HCT116 (cell line): ENCODE measurements at regions not wholly inside any gene's neighbourhood (a gene's known extent, or its start where the extent isn't known, plus 50 kb on each side); places are given as distances from the start of the nearest gene placed in this dataset.

Experiments used
- ATAC-seq: fragments of 200-7000 bp; cut with Tn5 transposase; 2 replicates; pipeline ENCODE4 v1.9.1; 2020; ENCODE audit warnings: mild to moderate bottlenecking, moderate library complexity
- BruUV-seq: library from RNA; stranded (reverse); fragments of 400-500 nt; replicated peaks from 2 replicates; lab custom pipeline; 2021; lab: Mats Ljungman, UMichigan
- CTCF ChIA-PET: fragments of 300-600 bp; sonication (Branson Sonifier 250); formaldehyde crosslinking; loops from one replicate; lab custom pipeline; 2021; ENCODE audit warnings: antibody characterized with exemption; lab: Charles Lee
- POLR2A ChIA-PET: fragments of 300-600, 350-600 bp; sonication (Branson Sonifier 250); formaldehyde crosslinking; loops from one replicate; lab custom pipeline; 2021; ENCODE audit warnings: antibody characterized with exemption; lab: Charles Lee
- RAD21 ChIA-PET, 2 experiments: fragments of 300-600 bp; sonication (Branson Sonifier 250); formaldehyde crosslinking; loops; one replicate each; lab custom pipeline; 2023; ENCODE audit warnings: low total read pairs in 2 of 2; ENCODE audit not compliant: uncharacterized antibody in 2 of 2, unreplicated experiment in 2 of 2, low non-redundant PET in 1 of 2; lab: Charles Lee
- DNase-seq: peaks from one replicate; pipeline ENCODE4 v3.0.0-alpha.2; 2010; ENCODE audit warnings: low read depth, low spot score
- H2AFZ ChIP-seq: fragments of 200-600 bp; shearing (Covaris generic), sonication (generic); 2 replicates; pipeline ENCODE4 v1.6.1; 2017; ENCODE audit warnings: low read depth, mixed run types, mixed read lengths, antibody characterized with exemption, low read length; ENCODE audit not compliant: poor library complexity, severe bottlenecking
- H3K27ac ChIP-seq: 2 replicates; pipeline ENCODE4 v1.5.1; 2012; ENCODE audit warnings: low read depth, low read length
- H3K27me3 ChIP-seq: fragments of 200-600 bp; sonication (generic); 2 replicates; pipeline ENCODE4 v1.6.1; 2016; ENCODE audit warnings: mixed run types, low read length, mixed read lengths; ENCODE audit not compliant: insufficient read depth
- H3K36me3 ChIP-seq, 2 experiments: fragments of 200-500 bp in 1 of 2; fragments of 200-600 bp in 1 of 2; sonication (Bioruptor generic) in 1 of 2; sonication (generic) in 1 of 2; 2 replicates each; pipeline versions ENCODE4 v1.5.1 to v1.6.1; 2014 to 2016; ENCODE audit warnings: low read length in 2 of 2, inconsistent platforms in 1 of 2, mixed read lengths in 1 of 2, mixed run types in 1 of 2; ENCODE audit not compliant: insufficient read depth in 2 of 2, control insufficient read depth in 1 of 2
- H3K4me1 ChIP-seq, 2 experiments: fragments of 200-600 bp in 1 of 2; sonication (generic) in 1 of 2; 2 replicates each; pipeline versions ENCODE4 v1.5.1 to v1.6.1; 2012 to 2017; ENCODE audit warnings: low read length in 2 of 2, inconsistent platforms in 1 of 2, mild to moderate bottlenecking in 1 of 2, mixed read lengths in 1 of 2, mixed run types in 1 of 2, moderate library complexity in 1 of 2; ENCODE audit not compliant: insufficient read depth in 2 of 2, control insufficient read depth in 1 of 2
- H3K4me2 ChIP-seq: fragments of 200-600 bp; sonication (generic); 2 replicates; pipeline ENCODE4 v1.6.1; 2017; ENCODE audit warnings: mixed run types, low read length, mixed read lengths
- H3K4me3 ChIP-seq, 2 experiments: fragments of 200-600 bp in 1 of 2; sonication (generic) in 1 of 2; replicated peaks in 1 of 2; 2 replicates each; pipeline ENCODE4 v1.5.1; 2011 to 2016; ENCODE audit warnings: low read length in 2 of 2, control low read depth in 1 of 2, low read depth in 1 of 2, mild to moderate bottlenecking in 1 of 2, mixed read lengths in 1 of 2, mixed run types in 1 of 2
- H3K79me2 ChIP-seq: fragments of 200-600 bp; sonication (generic); 2 replicates; pipeline ENCODE4 v1.6.1; 2017; ENCODE audit warnings: mild to moderate bottlenecking, mixed run types, low read length, moderate library complexity, mixed read lengths; ENCODE audit not compliant: insufficient read depth
- H3K9ac ChIP-seq: fragments of 200-600 bp; sonication (generic); 2 replicates; pipeline ENCODE4 v1.6.1; 2016; ENCODE audit warnings: low read length, mixed read lengths
- H3K9me2 ChIP-seq: fragments of 200-600 bp; sonication (generic), shearing (Covaris generic); 2 replicates; pipeline ENCODE4 v1.6.1; 2017; ENCODE audit warnings: mixed run types, mild to moderate bottlenecking, moderate library complexity; ENCODE audit not compliant: insufficient read depth
- H3K9me3 ChIP-seq, 2 experiments: fragments of 200-500 bp in 1 of 2; fragments of 200-600 bp in 1 of 2; sonication (Bioruptor generic) in 1 of 2; sonication (generic) in 1 of 2; 2 replicates each; pipeline ENCODE4 v1.6.1; 2014 to 2017; ENCODE audit warnings: low read length in 2 of 2, mixed read lengths in 2 of 2, inconsistent platforms in 1 of 2, low read depth in 1 of 2, mild to moderate bottlenecking in 1 of 2, mixed run types in 1 of 2, moderate library complexity in 1 of 2; ENCODE audit not compliant: control insufficient read depth in 1 of 2, insufficient read depth in 1 of 2
- H4K20me1 ChIP-seq: fragments of 200-600 bp; sonication (generic), shearing (Covaris generic); 2 replicates; pipeline ENCODE4 v1.6.1; 2017; ENCODE audit warnings: mixed run types, mild to moderate bottlenecking, moderate library complexity; ENCODE audit not compliant: insufficient read depth
- ATF3 ChIP-seq: IDR thresholded peaks from 2 replicates; pipeline ENCODE4 v1.6.1; 2012
- CEBPB ChIP-seq: IDR thresholded peaks from 2 replicates; pipeline ENCODE4 v1.6.1; 2012; ENCODE audit warnings: low read depth
- ELF1 ChIP-seq: IDR thresholded peaks from 2 replicates; pipeline ENCODE4 v1.6.1; 2012; ENCODE audit warnings: low read depth, borderline replicate concordance
- EZH2phosphoT487 ChIP-seq: fragments of 200-600 bp; IDR thresholded peaks from 2 replicates; pipeline ENCODE4 v1.6.1; 2018; ENCODE audit warnings: antibody characterized with exemption, borderline replicate concordance
- FOSL1 ChIP-seq: IDR thresholded peaks from 2 replicates; pipeline ENCODE4 v1.6.1; 2012; ENCODE audit warnings: low read depth
- JUND ChIP-seq: IDR thresholded peaks from 2 replicates; pipeline ENCODE4 v1.6.1; 2012
- POLR2A ChIP-seq: IDR thresholded peaks from 2 replicates; pipeline ENCODE4 v1.7.0; 2011; ENCODE audit warnings: borderline replicate concordance; ENCODE audit not compliant: insufficient read depth, insufficient read length; ENCODE audit errors: extremely low read depth
- POLR2AphosphoS5 ChIP-seq: IDR thresholded peaks from 2 replicates; pipeline ENCODE4 v1.6.1; 2011; ENCODE audit warnings: mild to moderate bottlenecking, low read depth, low read length, moderate library complexity
- RAD21 ChIP-seq: IDR thresholded peaks from 2 replicates; pipeline ENCODE4 v1.6.1; 2012; ENCODE audit warnings: low read depth, mild to moderate bottlenecking
- SRF ChIP-seq: IDR thresholded peaks from 2 replicates; pipeline ENCODE4 v1.6.1; 2012; ENCODE audit warnings: low read depth
- ZFX ChIP-seq: fragments of 450-650 bp; IDR thresholded peaks from 2 replicates; pipeline ENCODE4 v1.6.1; 2017
- intact Hi-C: fragments of 100-400 bp; cut with micrococcal nuclease; formaldehyde crosslinking; loops from 2 replicates; pipeline ENCODE4 v1.10.0; 2022
- TF ChIP-seq, protein P1 (sequence below), 3 experiments: fragments of 200-600 bp in 1 of 3; sonication (generic) in 1 of 3; IDR thresholded peaks in 2 of 3; conservative IDR thresholded peaks in 1 of 3; 2 replicates each; pipeline ENCODE4 v1.5.1; 2012 to 2017; ENCODE audit warnings: low read depth in 2 of 3, low read length in 2 of 3, antibody characterized with exemption in 1 of 3, borderline replicate concordance in 1 of 3, control low read depth in 1 of 3, mild to moderate bottlenecking in 1 of 3, mixed read lengths in 1 of 3, mixed run types in 1 of 3, moderate library complexity in 1 of 3; ENCODE audit not compliant: insufficient read depth in 1 of 3
- TF ChIP-seq, protein P2 (sequence below): IDR thresholded peaks from 2 replicates; pipeline ENCODE4 v1.6.1; 2011; ENCODE audit warnings: mild to moderate bottlenecking, low read length, moderate library complexity; ENCODE audit not compliant: insufficient replicate concordance; ENCODE audit errors: extremely low read depth
- TF ChIP-seq, protein P3 (sequence below): IDR thresholded peaks from 2 replicates; pipeline ENCODE4 v1.6.1; 2012

GRCh38 chr15:29398907-29399306 lies 129.3 kb upstream of the NSMCE3 start (continued):
- TF ChIP-seq CEBPB (no peak), POLR2AphosphoS5 (no peak)

DNA sequence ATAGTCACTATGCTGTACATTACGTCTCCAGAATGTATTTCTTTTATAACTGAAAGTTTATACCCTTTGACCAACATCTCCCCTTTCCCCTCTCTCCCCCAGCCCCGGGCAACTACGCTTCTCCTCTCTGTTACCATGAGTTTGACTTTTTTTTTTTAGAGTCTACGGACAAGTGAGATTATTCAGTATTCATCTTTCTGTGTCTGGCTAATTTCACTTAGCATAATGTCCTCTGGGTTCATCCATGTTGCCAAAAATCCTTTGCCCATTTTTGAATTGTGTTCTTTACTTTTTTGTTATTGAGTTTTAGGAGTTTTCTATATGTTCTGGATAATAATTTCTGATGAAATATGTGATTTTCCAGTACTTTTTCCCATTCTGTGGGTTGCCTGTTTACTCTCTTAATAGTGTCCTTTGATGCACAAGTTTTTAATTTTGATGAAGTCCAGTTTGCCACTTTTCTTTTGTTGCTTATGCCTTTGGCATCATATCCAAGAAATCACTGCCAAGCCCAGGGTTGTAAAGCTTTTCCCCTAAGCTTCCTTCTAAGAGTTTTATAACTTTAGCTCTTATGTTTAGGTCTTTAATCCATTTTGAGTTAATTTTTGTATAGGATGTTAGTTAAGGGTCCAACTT lies 126.7 kb upstream of the NSMCE3 start:
- Histone ChIP-seq H3K4me1 (no peaks in the 10 kb centered on the region), H3K36me3 (no peaks in the 10 kb centered on the region), H4K20me1 (no peaks in the 10 kb centered on the region; the same call in 1 of the 2 replicates), H3K9ac (no peak overlapping the region), H3K9me3 (no peaks in the 10 kb centered on the region), H3K4me2 (no peak overlapping the region), H3K4me3 (no peak overlapping the region), H3K79me2 (no peaks in the 10 kb centered on the region), H3K9me2 (no peaks in the 10 kb centered on the region), H2AFZ (no peak overlapping the region), H3K27me3 (0 out of 2 replicates have a peak, but pooled peaks cover 7% of the 10 kb centered on the region), H3K27ac (no peak overlapping the region)
- CTCF ChIA-PET: no interaction called here
- TF ChIP-seq, protein P1, sequence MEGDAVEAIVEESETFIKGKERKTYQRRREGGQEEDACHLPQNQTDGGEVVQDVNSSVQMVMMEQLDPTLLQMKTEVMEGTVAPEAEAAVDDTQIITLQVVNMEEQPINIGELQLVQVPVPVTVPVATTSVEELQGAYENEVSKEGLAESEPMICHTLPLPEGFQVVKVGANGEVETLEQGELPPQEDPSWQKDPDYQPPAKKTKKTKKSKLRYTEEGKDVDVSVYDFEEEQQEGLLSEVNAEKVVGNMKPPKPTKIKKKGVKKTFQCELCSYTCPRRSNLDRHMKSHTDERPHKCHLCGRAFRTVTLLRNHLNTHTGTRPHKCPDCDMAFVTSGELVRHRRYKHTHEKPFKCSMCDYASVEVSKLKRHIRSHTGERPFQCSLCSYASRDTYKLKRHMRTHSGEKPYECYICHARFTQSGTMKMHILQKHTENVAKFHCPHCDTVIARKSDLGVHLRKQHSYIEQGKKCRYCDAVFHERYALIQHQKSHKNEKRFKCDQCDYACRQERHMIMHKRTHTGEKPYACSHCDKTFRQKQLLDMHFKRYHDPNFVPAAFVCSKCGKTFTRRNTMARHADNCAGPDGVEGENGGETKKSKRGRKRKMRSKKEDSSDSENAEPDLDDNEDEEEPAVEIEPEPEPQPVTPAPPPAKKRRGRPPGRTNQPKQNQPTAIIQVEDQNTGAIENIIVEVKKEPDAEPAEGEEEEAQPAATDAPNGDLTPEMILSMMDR (IDR thresholded peaks at IDR 0.05 in 2 of 3, conservative IDR thresholded peaks at IDR 0.05 in 1 of 3; ENCODE audit: borderline replicate concordance in 1 of 3, insufficient read depth in 1 of 3, low read depth in 2 of 3, low read length in 2 of 3): no peak
- TF ChIP-seq SRF: no peak
- TF ChIP-seq EZH2phosphoT487: no peak
- TF ChIP-seq ATF3: no peak
- TF ChIP-seq CEBPB: no peak
- no peak for TF ChIP-seq RAD21
- no peak for TF ChIP-seq POLR2A
- no peak for TF ChIP-seq ZFX
- no peak for TF ChIP-seq FOSL1
- TF ChIP-seq POLR2AphosphoS5: no peak
- TF ChIP-seq, protein P2, sequence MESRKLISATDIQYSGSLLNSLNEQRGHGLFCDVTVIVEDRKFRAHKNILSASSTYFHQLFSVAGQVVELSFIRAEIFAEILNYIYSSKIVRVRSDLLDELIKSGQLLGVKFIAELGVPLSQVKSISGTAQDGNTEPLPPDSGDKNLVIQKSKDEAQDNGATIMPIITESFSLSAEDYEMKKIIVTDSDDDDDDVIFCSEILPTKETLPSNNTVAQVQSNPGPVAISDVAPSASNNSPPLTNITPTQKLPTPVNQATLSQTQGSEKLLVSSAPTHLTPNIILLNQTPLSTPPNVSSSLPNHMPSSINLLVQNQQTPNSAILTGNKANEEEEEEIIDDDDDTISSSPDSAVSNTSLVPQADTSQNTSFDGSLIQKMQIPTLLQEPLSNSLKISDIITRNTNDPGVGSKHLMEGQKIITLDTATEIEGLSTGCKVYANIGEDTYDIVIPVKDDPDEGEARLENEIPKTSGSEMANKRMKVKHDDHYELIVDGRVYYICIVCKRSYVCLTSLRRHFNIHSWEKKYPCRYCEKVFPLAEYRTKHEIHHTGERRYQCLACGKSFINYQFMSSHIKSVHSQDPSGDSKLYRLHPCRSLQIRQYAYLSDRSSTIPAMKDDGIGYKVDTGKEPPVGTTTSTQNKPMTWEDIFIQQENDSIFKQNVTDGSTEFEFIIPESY: no peak
- TF ChIP-seq, protein P3, sequence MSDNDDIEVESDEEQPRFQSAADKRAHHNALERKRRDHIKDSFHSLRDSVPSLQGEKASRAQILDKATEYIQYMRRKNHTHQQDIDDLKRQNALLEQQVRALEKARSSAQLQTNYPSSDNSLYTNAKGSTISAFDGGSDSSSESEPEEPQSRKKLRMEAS: no peak
- TF ChIP-seq ELF1: no peak
- no peak for TF ChIP-seq JUND
- DNase-seq (no peak), ATAC-seq (no peak)
- RAD21 ChIA-PET: no interaction called here
- POLR2A ChIA-PET: no interaction called here
- intact Hi-C loops: no loop called here
- BruUV-seq: no TSS peak
